ENCODE measurements at regions not wholly inside any gene's neighbourhood (a gene's known extent, or its start where the extent isn't known, plus 50 kb on each side); places are given as distances from the start of the nearest gene placed in this dataset.
"Not testable (repeated sequence)": the region's sequence is repeated elsewhere in the genome, so short reads cannot be mapped to it uniquely, and the experiment has no call there.

- DNase-seq (no peak), ATAC-seq (no peak)
- no peaks in the 10 kb centered on the region for H3K9me3 ChIP-seq (ENCODE audit: control insufficient read depth, low read length)
- intact Hi-C loops (cut with DNase I) = no loop called here
- whole genome bisulfite sequencing = 49% methylated on average over 16 of the region's 16 CpGs
- H3K27me3 ChIP-seq (ENCODE audit: control insufficient read depth, insufficient read depth) = no peaks in the 10 kb centered on the region
- H3K4me3 ChIP-seq (ENCODE audit: low read length) = no peak overlapping the region
- H3K4me1 ChIP-seq (ENCODE audit: control insufficient read depth, insufficient read depth, low read length) = no peaks in the 10 kb centered on the region
- no peak overlapping the region for H3K27ac ChIP-seq (ENCODE audit: low read length)
These were observed 272.9 kb upstream of the C1orf174 start for GRCh38 chr1:4172644-4173599.

GRCh38 chr1:4173731-4174130 is 273.7 kb upstream of the C1orf174 start:
- no peak for ATAC-seq
- DNase-seq = no peak
- H3K4me3 ChIP-seq (ENCODE audit: low read length) = no peak overlapping the region
- H3K27me3 ChIP-seq (ENCODE audit: control insufficient read depth, insufficient read depth) = no peaks in the 10 kb centered on the region
- H3K4me1 ChIP-seq (ENCODE audit: control insufficient read depth, insufficient read depth, low read length) = no peaks in the 10 kb centered on the region
- WGBS = 67% methylated on average over 9 of the region's 9 CpGs
- H3K27ac ChIP-seq (ENCODE audit: low read length) = no peak overlapping the region
- intact Hi-C loops (cut with DNase I) = no loop called here
- H3K9me3 ChIP-seq (ENCODE audit: control insufficient read depth, low read length) = no peaks in the 10 kb centered on the region

GRCh38 chr1:4174291-4175200 is 274.5 kb upstream of the C1orf174 start:
- WGBS = 81% methylated on average over 21 of the region's 21 CpGs
- H3K4me3 ChIP-seq (ENCODE audit: low read length) = no peak overlapping the region
- ATAC-seq (no peak), DNase-seq (no peak)
- H3K27ac ChIP-seq (ENCODE audit: low read length) = no peak overlapping the region
- intact Hi-C loops (cut with DNase I) = no loop called here
- H3K9me3 ChIP-seq (ENCODE audit: control insufficient read depth, low read length) = no peaks in the 10 kb centered on the region
- no peaks in the 10 kb centered on the region for H3K27me3 ChIP-seq (ENCODE audit: control insufficient read depth, insufficient read depth)
- H3K4me1 ChIP-seq (ENCODE audit: control insufficient read depth, insufficient read depth, low read length) = no peaks in the 10 kb centered on the region

GRCh38 chr1:4175566-4176405 is 275.7 kb upstream of the C1orf174 start:
- Histone ChIP-seq H3K27me3 (ENCODE audit: control insufficient read depth, insufficient read depth) (no peaks in the 10 kb centered on the region), H3K4me3 (ENCODE audit: low read length) (no peak overlapping the region), H3K27ac (ENCODE audit: low read length) (no peak overlapping the region), H3K4me1 (ENCODE audit: control insufficient read depth, insufficient read depth, low read length) (no peaks in the 10 kb centered on the region), H3K9me3 (ENCODE audit: control insufficient read depth, low read length) (no peaks in the 10 kb centered on the region)
- no peak for DNase-seq
- no peak for ATAC-seq
- 86% methylated on average over 10 of the region's 10 CpGs for WGBS
- intact Hi-C loops (cut with DNase I) = no loop called here

GRCh38 chr1:4176841-4177240 is 276.8 kb upstream of the C1orf174 start:
- ATAC-seq (no peak), DNase-seq (no peak)
- Histone ChIP-seq H3K27ac (ENCODE audit: low read length) (no peak overlapping the region), H3K9me3 (ENCODE audit: control insufficient read depth, low read length) (no peaks in the 10 kb centered on the region), H3K4me3 (ENCODE audit: low read length) (no peak overlapping the region), H3K27me3 (ENCODE audit: control insufficient read depth, insufficient read depth) (no peaks in the 10 kb centered on the region), H3K4me1 (ENCODE audit: control insufficient read depth, insufficient read depth, low read length) (no peaks in the 10 kb centered on the region)
- 76% methylated on average over 3 of the region's 3 CpGs for WGBS
- intact Hi-C loops (cut with DNase I) = no loop called here

GRCh38 chr1:4177425-4178150 is 277.5 kb upstream of the C1orf174 start:
- Histone ChIP-seq H3K27me3 (ENCODE audit: control insufficient read depth, insufficient read depth) (no peaks in the 10 kb centered on the region), H3K9me3 (ENCODE audit: control insufficient read depth, low read length) (no peaks in the 10 kb centered on the region), H3K27ac (ENCODE audit: low read length) (no peak overlapping the region), H3K4me1 (ENCODE audit: control insufficient read depth, insufficient read depth, low read length) (no peaks in the 10 kb centered on the region), H3K4me3 (ENCODE audit: low read length) (no peak overlapping the region)
- ATAC-seq = no peak
- intact Hi-C loops (cut with DNase I) = no loop called here
- DNase-seq = no peak
- WGBS = 71% methylated on average over 21 of the region's 21 CpGs

GRCh38 chr1:4178501-4179113 is 278.5 kb upstream of the C1orf174 start:
- Histone ChIP-seq H3K4me3 (ENCODE audit: low read length) (no peak overlapping the region), H3K27me3 (ENCODE audit: control insufficient read depth, insufficient read depth) (no peaks in the 10 kb centered on the region), H3K4me1 (ENCODE audit: control insufficient read depth, insufficient read depth, low read length) (no peaks in the 10 kb centered on the region), H3K9me3 (ENCODE audit: control insufficient read depth, low read length) (no peaks in the 10 kb centered on the region), H3K27ac (ENCODE audit: low read length) (no peak overlapping the region)
- intact Hi-C loops (cut with DNase I) = no loop called here
- DNase-seq (no peak), ATAC-seq (no peak)
- WGBS = 83% methylated on average over 11 of the region's 11 CpGs

- Histone ChIP-seq H3K4me1 (ENCODE audit: control insufficient read depth, insufficient read depth, low read length) (no peaks in the 10 kb centered on the region), H3K9me3 (ENCODE audit: control insufficient read depth, low read length) (no peaks in the 10 kb centered on the region), H3K27ac (ENCODE audit: low read length) (no peak overlapping the region), H3K27me3 (ENCODE audit: control insufficient read depth, insufficient read depth) (no peaks in the 10 kb centered on the region), H3K4me3 (ENCODE audit: low read length) (no peak overlapping the region)
- ATAC-seq (no peak), DNase-seq (no peak)
- 63% methylated on average over 7 of the region's 7 CpGs for WGBS
- intact Hi-C loops (cut with DNase I) = no loop called here
These were observed 280.1 kb upstream of the C1orf174 start for GRCh38 chr1:4179914-4180735.

- H3K27me3 ChIP-seq (ENCODE audit: control insufficient read depth, insufficient read depth); H3K9me3 ChIP-seq (ENCODE audit: control insufficient read depth, low read length); H3K4me1 ChIP-seq (ENCODE audit: control insufficient read depth, insufficient read depth, low read length); DNase-seq; intact Hi-C loops (cut with DNase I); H3K27ac ChIP-seq (ENCODE audit: low read length); H3K4me3 ChIP-seq (ENCODE audit: low read length); ATAC-seq: not testable (repeated sequence)
- WGBS = 71% methylated on average over 2 of the region's 2 CpGs
These were observed 286.4 kb upstream of the C1orf174 start for GRCh38 chr1:4186486-4186885.

Measured in right cardiac atrium (tissue), 5 donors.